MG63 (cell line): ENCODE measurements at regions not wholly inside any gene's neighbourhood (a gene's known extent, or its start where the extent isn't known, plus 50 kb on each side); places are given as distances from the start of the nearest gene placed in this dataset.

Experiments
- DNase-seq: peaks from one replicate; pipeline ENCODE4 v3.0.0-alpha.2; 2020
- H3K27me3 ChIP-seq: fragments of 250-450 bp; sonication (Bioruptor Pico); 2 replicates; pipeline ENCODE4 v1.5.1; 2020; ENCODE audit warnings: mild to moderate bottlenecking, moderate library complexity
- H3K36me3 ChIP-seq: fragments of 250-450 bp; sonication (Bioruptor Pico); 2 replicates; pipeline ENCODE4 v1.5.1; 2020; ENCODE audit warnings: mild to moderate bottlenecking, moderate library complexity
- H3K4me3 ChIP-seq: fragments of 250-450 bp; sonication (Bioruptor Pico); 2 replicates; pipeline ENCODE4 v1.5.1; 2020; ENCODE audit warnings: mild to moderate bottlenecking, moderate library complexity
- H3K9me3 ChIP-seq: fragments of 250-450 bp; sonication (Bioruptor Pico); 2 replicates; pipeline ENCODE4 v1.5.1; 2020; ENCODE audit warnings: mild to moderate bottlenecking, moderate library complexity

GRCh38 chr12:88630561-88630960 is 50.3 kb upstream of the KITLG start:
- no peak overlapping the region for H3K4me3 ChIP-seq
- no peaks in the 10 kb centered on the region for H3K36me3 ChIP-seq
- no peaks in the 10 kb centered on the region for H3K27me3 ChIP-seq
- H3K9me3 ChIP-seq = no peaks in the 10 kb centered on the region
- DNase-seq = no peak
